Tibial nerve (tissue), 4 donors: ENCODE measurements at regions not wholly inside any gene's neighbourhood (a gene's known extent, or its start where the extent isn't known, plus 50 kb on each side); places are given as distances from the start of the nearest gene placed in this dataset.
A peak's percentile ranks its signal among the peaks of the same experiment; 100 is the strongest.

Source experiments
- DNase-seq, 2 donors: peaks; one replicate each; pipeline ENCODE4 v3.0.0-alpha.2; 2019; ENCODE audit warnings: low spot score in 2 of 2
- H3K27ac ChIP-seq, 4 donors: fragments of 200-600 bp; sonication (generic) in 3 of 4; one replicate each; pipeline ENCODE4 v1.5.1; 2017 to 2019; ENCODE audit warnings: mild to moderate bottlenecking in 1 of 4
- H3K27me3 ChIP-seq, 2 donors: fragments of 200-600 bp; sonication (generic) in 1 of 2; one replicate each; pipeline versions ENCODE4 v1.5.1 to v1.6.0; 2017 to 2019
- H3K36me3 ChIP-seq, 3 donors: fragments of 200-600 bp; sonication (generic); one replicate each; pipeline ENCODE4 v1.5.1; 2018 to 2019
- H3K4me1 ChIP-seq, 4 donors: fragments of 200-600 bp; sonication (generic) in 3 of 4; one replicate each; pipeline ENCODE4 v1.5.1; 2017 to 2019
- H3K4me3 ChIP-seq, 4 donors: fragments of 200-600 bp; sonication (generic) in 3 of 4; one replicate each; pipeline ENCODE4 v1.5.1; 2017 to 2019; ENCODE audit warnings: mild to moderate bottlenecking in 1 of 4, moderate library complexity in 1 of 4
- H3K9me3 ChIP-seq, 4 donors: fragments of 200-600 bp; sonication (generic) in 3 of 4; one replicate each; pipeline ENCODE4 v1.5.1; 2017 to 2019
- CTCF ChIP-seq, 5 experiments: fragments of 200-600 bp in 3 of 5; fragments of 450-650 bp in 2 of 5; sonication (generic) in 3 of 5; IDR thresholded peaks; one replicate each; pipeline ENCODE4 v1.5.1; 2016 to 2019; ENCODE audit warnings: antibody characterized with exemption in 5 of 5, mild to moderate bottlenecking in 3 of 5, moderate library complexity in 2 of 5
- EP300 ChIP-seq, 2 donors: sonication (generic); formaldehyde crosslinking; IDR thresholded peaks; one replicate each; pipeline ENCODE4 v1.6.1; 2017; ENCODE audit warnings: antibody characterized with exemption in 2 of 2, mild to moderate bottlenecking in 1 of 2
- POLR2A ChIP-seq, 2 donors: fragments of 450-650 bp; IDR thresholded peaks; one replicate each; pipeline ENCODE4 v1.6.1; 2017; ENCODE audit warnings: antibody characterized with exemption in 2 of 2, mild to moderate bottlenecking in 2 of 2, moderate library complexity in 2 of 2
- WGBS, 2 donors: methylation state at CpG; one replicate each; pipeline ENCODE4 v1.1.5; 2018; 5-methylcytosine and 5-hydroxymethylcytosine counted together

GRCh38 chr18:76752400-76752799 is 70.0 kb upstream of the ZNF236 start:
- Histone ChIP-seq H3K27me3 (no peaks in the 10 kb centered on the region), H3K36me3 (no peaks in the 10 kb centered on the region), H3K4me3 (no peak overlapping the region), H3K9me3 (peaks cover 3 to 29% (median 13%) of the 10 kb centered on the region in 4 donors), H3K4me1 (peaks cover 0 to 13% (median 4%) of the 10 kb centered on the region in 4 donors), H3K27ac (no peak overlapping the region)
- DNase-seq, result no peak
- WGBS, 2 donors, result 84 to 86% methylated on average over 4 of the region's 4 CpGs
- TF ChIP-seq POLR2A (IDR thresholded peaks at IDR 0.05) (no peak), EP300 (IDR thresholded peaks at IDR 0.05) (no peak), CTCF (IDR thresholded peaks at IDR 0.05) (no peak)

GRCh38 chr18:76750917-76751890 is 71.2 kb upstream of the ZNF236 start:
- H3K27ac ChIP-seq, result peak overlapping the region in 1 of 4 donors; percentile 25
- peaks cover 3 to 29% (median 13%) of the 10 kb centered on the region in 4 donors for H3K9me3 ChIP-seq
- peaks cover 0 to 2% (median under 1%) of the 10 kb centered on the region in 4 donors for H3K4me1 ChIP-seq
- no peak for DNase-seq
- TF ChIP-seq CTCF (IDR thresholded peaks at IDR 0.05) (no peak), POLR2A (IDR thresholded peaks at IDR 0.05) (no peak), EP300 (IDR thresholded peaks at IDR 0.05) (no peak)
- no peaks in the 10 kb centered on the region for H3K27me3 ChIP-seq
- no peaks in the 10 kb centered on the region for H3K36me3 ChIP-seq
- WGBS, 2 donors, result 67 to 85% methylated on average over 5 of the region's 5 CpGs
- H3K4me3 ChIP-seq, result no peak overlapping the region

- Histone ChIP-seq H3K4me1 (no peaks in the 10 kb centered on the region), H3K27me3 (no peaks in the 10 kb centered on the region), H3K27ac (no peak overlapping the region), H3K9me3 (peaks cover 3 to 29% (median 13%) of the 10 kb centered on the region in 4 donors), H3K36me3 (no peaks in the 10 kb centered on the region), H3K4me3 (no peak overlapping the region)
- no peak for DNase-seq
- TF ChIP-seq CTCF (IDR thresholded peaks at IDR 0.05), result no peak
- no peak for TF ChIP-seq POLR2A (IDR thresholded peaks at IDR 0.05)
- no peak for TF ChIP-seq EP300 (IDR thresholded peaks at IDR 0.05)
Measured at GRCh38 chr18:76750269-76750668, 72.1 kb upstream of the ZNF236 start.

GRCh38 chr18:76747676-76748075 is 74.7 kb upstream of the ZNF236 start:
- whole genome bisulfite sequencing, 2 donors, result 79 to 81% methylated on average over 1 of the region's 1 CpG
- TF ChIP-seq POLR2A (IDR thresholded peaks at IDR 0.05), result no peak
- no peak for TF ChIP-seq EP300 (IDR thresholded peaks at IDR 0.05)
- no peak for TF ChIP-seq CTCF (IDR thresholded peaks at IDR 0.05)

GRCh38 chr18:76741346-76741745 is 81.0 kb upstream of the ZNF236 start:
- no peak overlapping the region for H3K4me3 ChIP-seq
- H3K36me3 ChIP-seq, result no peaks in the 10 kb centered on the region
- H3K9me3 ChIP-seq, result peaks cover 0 to 6% (median 0%) of the 10 kb centered on the region in 4 donors
- H3K27ac ChIP-seq, result peak overlapping the region in 1 of 4 donors; percentile 9
- TF ChIP-seq POLR2A (IDR thresholded peaks at IDR 0.05), result no peak
- no peak for TF ChIP-seq CTCF (IDR thresholded peaks at IDR 0.05)
- TF ChIP-seq EP300 (IDR thresholded peaks at IDR 0.05), result no peak
- H3K4me1 ChIP-seq, result peaks cover 0 to 11% (median 5%) of the 10 kb centered on the region in 4 donors
- H3K27me3 ChIP-seq, result no peaks in the 10 kb centered on the region
- WGBS, 2 donors, result 100% methylated on average over 3 of the region's 3 CpGs
- DNase-seq, result no peak

More at GRCh38 chr18:76747676-76748075, 74.7 kb upstream of the ZNF236 start:
- no peak overlapping the region for H3K4me3 ChIP-seq
- H3K36me3 ChIP-seq, result no peaks in the 10 kb centered on the region
- H3K27ac ChIP-seq, result no peak overlapping the region
- H3K9me3 ChIP-seq, result peaks cover 3 to 29% (median 13%) of the 10 kb centered on the region in 4 donors
- no peaks in the 10 kb centered on the region for H3K4me1 ChIP-seq
- no peaks in the 10 kb centered on the region for H3K27me3 ChIP-seq
- DNase-seq, result no peak
